ENCODE measurements at regions not wholly inside any gene's neighbourhood (a gene's known extent, or its start where the extent isn't known, plus 50 kb on each side); places are given as distances from the start of the nearest gene placed in this dataset.

GRCh38 chr4:129172181-129172580 lies 76.2 kb downstream of the C4orf33 start:
- TF ChIP-seq CTCF (IDR thresholded peaks at IDR 0.05) (no peak), EZH2 (IDR thresholded peaks at IDR 0.05; ENCODE audit: borderline replicate concordance, insufficient read depth, low read depth, low read length, poor library complexity, severe bottlenecking) (no peak)

Measured in B cell (primary cell).